GM19099 (cell line): ENCODE measurements at regions not wholly inside any gene's neighbourhood (a gene's known extent, or its start where the extent isn't known, plus 50 kb on each side); places are given as distances from the start of the nearest gene placed in this dataset.

Experiments used
- POLR2A ChIP-seq: IDR thresholded peaks from 3 replicates; pipeline ENCODE4 v1.6.1; 2011; ENCODE audit warnings: low read depth; ENCODE audit not compliant: insufficient read length; ENCODE audit errors: extremely low read depth

DNA sequence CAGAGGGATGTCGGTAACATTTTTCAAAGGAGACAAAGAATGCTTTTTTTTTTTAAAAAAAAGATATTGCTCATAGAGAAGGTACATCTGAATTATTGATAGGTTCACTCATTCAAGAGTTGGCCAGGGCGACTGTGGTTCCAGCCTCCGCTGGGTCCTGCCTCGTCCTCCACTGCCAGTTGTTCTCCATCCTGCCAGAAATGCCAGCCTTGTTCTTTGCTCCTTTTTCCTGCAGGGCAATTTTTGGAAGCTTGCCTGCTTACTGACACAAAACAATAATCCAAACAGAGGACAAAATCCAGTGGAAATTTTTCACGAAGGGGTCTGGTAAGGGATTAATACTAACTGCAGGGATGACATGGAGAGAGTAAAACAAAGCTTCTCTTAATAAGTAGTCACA, 1113.0 kb downstream of the CBLN2 start:
- TF ChIP-seq POLR2A: no peak

DNA sequence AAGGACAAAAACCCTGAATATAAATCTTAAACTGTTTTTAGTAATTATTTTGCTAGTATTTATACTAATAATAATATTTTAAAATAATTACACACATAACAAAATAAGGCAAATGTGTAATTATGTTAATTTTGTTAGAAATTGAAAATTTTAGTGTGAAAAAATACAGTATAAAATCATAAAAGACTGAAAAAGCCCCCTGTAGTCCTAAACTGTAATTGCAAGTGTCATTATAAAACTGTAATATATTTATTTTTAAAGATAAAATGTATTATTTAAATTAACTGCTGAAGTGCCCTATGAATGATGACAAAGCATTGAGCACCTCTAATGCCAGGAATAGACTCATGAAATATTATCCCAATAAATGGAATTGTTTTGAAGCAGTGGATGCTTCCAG, 1117.7 kb downstream of the CBLN2 start:
- TF ChIP-seq POLR2A: no peak

- no peak for TF ChIP-seq POLR2A
Observed at GRCh38 chr18:71405169-71405809, 1116.4 kb downstream of the SOCS6 start.

DNA sequence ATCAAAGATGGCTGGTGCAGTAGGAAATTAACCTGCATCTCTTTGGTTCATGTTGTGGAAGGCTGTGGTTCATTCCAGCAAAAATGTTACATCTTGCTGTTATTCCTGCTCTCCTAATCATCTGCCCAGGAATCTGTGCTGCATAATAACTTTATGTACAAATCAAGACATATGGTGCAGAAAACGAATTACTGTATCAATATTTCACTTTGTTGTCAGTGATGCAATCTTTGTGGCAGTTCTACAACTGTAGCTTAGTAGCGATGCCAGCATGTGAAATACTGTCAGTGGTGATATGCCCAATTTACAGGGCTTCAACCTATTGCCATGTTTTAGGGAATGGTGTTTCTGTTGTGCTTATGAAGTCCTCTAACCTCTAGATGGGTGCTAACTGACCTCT, 1114.7 kb downstream of the SOCS6 start:
- TF ChIP-seq POLR2A: no peak

DNA sequence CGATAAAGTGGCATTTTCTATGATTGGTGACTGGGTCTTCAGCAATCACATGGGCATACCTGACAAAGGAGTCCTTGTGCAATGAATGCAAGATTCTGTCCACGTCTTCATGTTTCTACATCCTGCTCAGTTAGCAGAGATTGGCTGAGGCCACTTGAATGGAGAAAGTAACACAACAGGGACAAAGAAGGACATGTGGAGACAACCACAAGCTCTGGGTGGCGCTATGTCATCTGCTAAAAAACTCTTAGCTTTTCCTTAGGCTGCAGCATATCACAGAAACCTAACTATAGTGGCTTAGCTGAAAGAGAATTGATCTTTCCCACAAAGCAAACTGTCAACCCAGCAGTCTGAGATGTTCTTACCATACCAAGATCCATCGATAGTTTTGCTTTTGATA, 1109.7 kb downstream of the SOCS6 start:
- no peak for TF ChIP-seq POLR2A

GRCh38 chr18:71388148-71388547, 1099.3 kb downstream of the SOCS6 start:
- no peak for TF ChIP-seq POLR2A

- no peak for TF ChIP-seq POLR2A
Observed at GRCh38 chr18:71374294-71375000, 1085.6 kb downstream of the SOCS6 start.

GRCh38 chr18:71371951-71372605, 1083.2 kb downstream of the SOCS6 start:
- no peak for TF ChIP-seq POLR2A

GRCh38 chr18:71370671-71371445, 1082.0 kb downstream of the SOCS6 start:
- TF ChIP-seq POLR2A: no peak

DNA sequence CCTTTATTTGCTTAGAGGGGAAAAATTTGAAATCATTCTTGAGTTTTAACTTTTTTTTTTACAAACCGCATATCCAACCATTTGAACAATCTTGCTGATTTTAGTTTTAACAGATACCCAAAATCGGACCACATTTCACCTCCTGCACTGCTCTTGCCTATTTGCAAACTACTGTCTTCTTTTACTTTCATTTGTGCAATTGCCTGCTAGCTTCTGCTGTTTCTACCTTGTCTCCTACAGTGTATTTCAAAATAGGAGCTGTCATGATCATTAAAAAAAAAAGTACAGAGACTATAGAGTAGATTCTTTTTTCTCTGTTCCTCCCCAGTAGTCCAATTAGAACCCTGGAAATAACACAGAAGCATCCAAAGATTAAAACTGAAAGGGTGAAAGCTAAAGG, 1081.2 kb downstream of the SOCS6 start:
- no peak for TF ChIP-seq POLR2A

- no peak for TF ChIP-seq POLR2A
Observed at GRCh38 chr18:71362140-71362539, 1073.3 kb downstream of the SOCS6 start.

DNA sequence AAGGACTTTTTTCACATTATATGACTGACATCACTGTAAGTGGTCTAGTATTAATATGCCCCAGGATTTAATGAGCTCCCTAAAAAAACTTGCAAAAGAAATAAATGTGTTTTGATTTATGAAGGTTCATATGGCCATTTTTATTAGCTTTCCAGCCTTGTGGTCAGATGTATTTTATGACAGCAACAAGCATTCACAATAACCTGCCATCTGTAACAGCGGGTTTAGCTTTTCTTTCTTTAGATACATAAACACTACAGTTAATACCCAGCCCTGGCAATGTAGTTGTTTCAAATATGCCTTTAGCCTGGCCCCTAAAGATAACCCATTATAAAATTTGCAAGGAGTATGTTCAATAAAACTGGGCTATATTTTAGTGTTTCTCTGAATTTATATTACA, 1063.8 kb downstream of the SOCS6 start:
- no peak for TF ChIP-seq POLR2A

GRCh38 chr18:71336576-71337210, 1047.8 kb downstream of the SOCS6 start:
- no peak for TF ChIP-seq POLR2A

DNA sequence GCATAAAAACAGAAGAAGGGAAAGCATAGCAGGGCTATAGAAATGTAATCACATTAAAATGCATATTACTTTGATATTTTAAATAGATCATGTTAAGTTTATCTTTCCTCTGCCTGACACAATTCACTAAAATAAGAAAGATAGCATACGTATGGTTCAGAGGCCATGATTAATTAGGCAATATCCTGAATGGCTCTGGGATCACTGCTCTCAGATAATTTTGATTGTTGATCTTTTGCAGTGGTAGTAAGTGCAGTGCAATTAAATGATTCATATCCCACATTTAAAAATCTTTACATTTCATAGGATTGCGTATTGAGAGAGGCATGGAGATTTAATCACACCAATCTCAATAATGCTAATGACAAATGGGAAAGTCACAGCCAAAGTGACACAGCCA, 1040.7 kb downstream of the SOCS6 start:
- TF ChIP-seq POLR2A: no peak

- TF ChIP-seq POLR2A: no peak
Observed at GRCh38 chr18:71329114-71329513, 1040.3 kb downstream of the SOCS6 start.
